ENCODE measurements at regions not wholly inside any gene's neighbourhood (a gene's known extent, or its start where the extent isn't known, plus 50 kb on each side); places are given as distances from the start of the nearest gene placed in this dataset.

DNA sequence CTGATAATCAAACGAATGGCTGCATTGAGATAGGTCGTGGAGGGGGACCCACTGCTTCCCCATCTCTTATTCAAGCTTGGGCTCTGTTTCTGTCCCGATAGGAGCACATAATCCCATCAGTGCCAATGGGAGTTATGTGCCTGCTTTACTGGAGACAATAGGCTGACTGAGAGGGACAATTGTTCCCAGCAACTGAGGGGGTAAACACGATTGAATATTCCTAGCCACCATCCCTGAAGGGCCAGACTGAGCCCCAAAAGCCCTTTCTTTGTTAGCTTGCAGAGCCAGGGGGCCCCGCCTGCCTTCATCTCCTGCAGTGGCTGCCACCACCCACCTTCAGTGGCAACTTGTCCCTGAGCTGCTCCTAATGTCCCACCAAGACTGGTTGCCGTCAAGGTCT is 172.8 kb upstream of the NAV2 start:
- H3K4me3 ChIP-seq (ENCODE audit: low read depth, poor library complexity, severe bottlenecking), result no peak overlapping the region
- DNase-seq (ENCODE audit: low spot score in 2 of 2), result no peak
- WGBS, 2 donors, result 82 to 83% methylated on average over 6 of the region's 6 CpGs
- intact Hi-C loops (cut with DNase I; ENCODE audit: low total_unique reads), result no loop called here
- no peak for TF ChIP-seq POLR2A (IDR thresholded peaks at IDR 0.05)
- TF ChIP-seq, protein P1, sequence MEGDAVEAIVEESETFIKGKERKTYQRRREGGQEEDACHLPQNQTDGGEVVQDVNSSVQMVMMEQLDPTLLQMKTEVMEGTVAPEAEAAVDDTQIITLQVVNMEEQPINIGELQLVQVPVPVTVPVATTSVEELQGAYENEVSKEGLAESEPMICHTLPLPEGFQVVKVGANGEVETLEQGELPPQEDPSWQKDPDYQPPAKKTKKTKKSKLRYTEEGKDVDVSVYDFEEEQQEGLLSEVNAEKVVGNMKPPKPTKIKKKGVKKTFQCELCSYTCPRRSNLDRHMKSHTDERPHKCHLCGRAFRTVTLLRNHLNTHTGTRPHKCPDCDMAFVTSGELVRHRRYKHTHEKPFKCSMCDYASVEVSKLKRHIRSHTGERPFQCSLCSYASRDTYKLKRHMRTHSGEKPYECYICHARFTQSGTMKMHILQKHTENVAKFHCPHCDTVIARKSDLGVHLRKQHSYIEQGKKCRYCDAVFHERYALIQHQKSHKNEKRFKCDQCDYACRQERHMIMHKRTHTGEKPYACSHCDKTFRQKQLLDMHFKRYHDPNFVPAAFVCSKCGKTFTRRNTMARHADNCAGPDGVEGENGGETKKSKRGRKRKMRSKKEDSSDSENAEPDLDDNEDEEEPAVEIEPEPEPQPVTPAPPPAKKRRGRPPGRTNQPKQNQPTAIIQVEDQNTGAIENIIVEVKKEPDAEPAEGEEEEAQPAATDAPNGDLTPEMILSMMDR (IDR thresholded peaks at IDR 0.05), result no peak

DNA sequence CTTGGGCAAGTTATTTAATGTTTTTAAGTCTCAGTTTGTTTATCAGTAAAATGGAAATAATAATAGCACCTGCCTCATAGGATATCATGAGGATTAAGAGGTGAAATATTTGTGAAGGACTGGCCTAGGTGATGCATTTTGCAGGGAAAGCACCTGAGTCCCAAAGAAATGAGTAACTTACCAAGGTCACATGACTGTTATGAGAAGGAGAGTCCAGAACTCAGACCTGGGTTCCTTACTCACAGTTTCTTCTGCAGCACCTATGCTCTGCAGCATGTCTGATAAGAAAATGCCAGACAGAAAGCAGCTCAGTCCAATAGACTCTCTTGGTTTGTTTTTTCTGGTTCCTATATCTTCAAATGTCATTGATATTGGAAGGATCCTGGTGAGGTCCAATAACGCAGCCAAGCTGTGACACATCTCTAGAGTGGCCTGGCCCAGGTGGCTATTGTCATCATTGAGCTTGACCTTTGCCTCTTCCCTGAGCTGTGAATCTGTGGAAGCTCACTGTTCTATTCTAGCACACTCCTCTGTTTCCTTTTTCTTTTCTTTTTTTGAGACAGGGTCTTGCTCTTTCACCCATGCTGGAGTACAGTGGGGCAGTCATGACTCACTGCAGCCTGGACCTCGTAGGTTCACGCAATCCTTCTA is 174.7 kb upstream of the NAV2 start:
- intact Hi-C loops (cut with DNase I; ENCODE audit: low total_unique reads), result no loop called here
- no peak overlapping the region for H3K4me3 ChIP-seq (ENCODE audit: low read depth, poor library complexity, severe bottlenecking)
- WGBS, 2 donors, result 88 to 97% methylated on average over 3 of the region's 3 CpGs
- DNase-seq (ENCODE audit: low spot score in 2 of 2), result no peak
- TF ChIP-seq POLR2A (IDR thresholded peaks at IDR 0.05), result no peak
- TF ChIP-seq, protein P1 (IDR thresholded peaks at IDR 0.05), result no peak

- intact Hi-C loops (cut with DNase I; ENCODE audit: low total_unique reads), result no loop called here
- DNase-seq (ENCODE audit: low spot score in 2 of 2), result no peak
- no peak for TF ChIP-seq POLR2A (IDR thresholded peaks at IDR 0.05)
- TF ChIP-seq, protein P1 (IDR thresholded peaks at IDR 0.05), result no peak
- WGBS, 2 donors, result 58 to 60% methylated on average over 4 of the region's 4 CpGs
- H3K4me3 ChIP-seq (ENCODE audit: low read depth, poor library complexity, severe bottlenecking), result no peak overlapping the region
These were observed 176.5 kb upstream of the NAV2 start for GRCh38 chr11:19536131-19536530.

DNA sequence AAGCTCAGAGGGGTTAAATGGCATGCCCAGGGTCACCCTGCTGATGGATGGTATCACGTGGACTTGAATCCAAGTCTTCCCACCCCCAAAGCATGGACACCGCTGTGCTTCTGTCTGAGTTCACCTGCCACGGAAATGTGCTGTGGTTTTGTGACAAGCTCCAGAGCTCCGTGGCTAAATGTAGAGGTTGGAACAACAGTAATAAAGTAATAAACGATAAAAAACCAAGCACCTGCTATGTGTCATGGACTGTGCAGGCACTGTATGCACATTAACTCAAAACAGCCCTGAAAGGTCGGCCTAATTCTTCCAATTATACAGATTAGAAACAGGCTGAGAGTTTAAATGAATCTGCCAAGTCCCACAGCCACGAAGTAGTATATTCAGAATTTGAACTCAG is 182.1 kb upstream of the NAV2 start:
- intact Hi-C loops (cut with DNase I; ENCODE audit: low total_unique reads), result no loop called here
- TF ChIP-seq, protein P1 (IDR thresholded peaks at IDR 0.05), result no peak
- no peak for TF ChIP-seq POLR2A (IDR thresholded peaks at IDR 0.05)
- WGBS, 2 donors, result 73 to 74% methylated on average over 7 of the region's 7 CpGs
- H3K4me3 ChIP-seq (ENCODE audit: low read depth, poor library complexity, severe bottlenecking), result no peak overlapping the region
- no peak for DNase-seq (ENCODE audit: low spot score in 2 of 2)

GRCh38 chr11:19526119-19526518 is 186.5 kb upstream of the NAV2 start:
- no peak overlapping the region for H3K4me3 ChIP-seq (ENCODE audit: low read depth, poor library complexity, severe bottlenecking)
- intact Hi-C loops (cut with DNase I; ENCODE audit: low total_unique reads), result no loop called here
- TF ChIP-seq POLR2A (IDR thresholded peaks at IDR 0.05), result no peak
- TF ChIP-seq, protein P1 (IDR thresholded peaks at IDR 0.05), result no peak
- WGBS, 2 donors, result 91 to 93% methylated on average over 2 of the region's 2 CpGs
- DNase-seq (ENCODE audit: low spot score in 2 of 2), result no peak

GRCh38 chr11:19525714-19526113 is 186.9 kb upstream of the NAV2 start:
- DNase-seq (ENCODE audit: low spot score in 2 of 2), result no peak
- TF ChIP-seq, protein P1 (IDR thresholded peaks at IDR 0.05), result no peak
- no peak for TF ChIP-seq POLR2A (IDR thresholded peaks at IDR 0.05)
- H3K4me3 ChIP-seq (ENCODE audit: low read depth, poor library complexity, severe bottlenecking), result no peak overlapping the region
- intact Hi-C loops (cut with DNase I; ENCODE audit: low total_unique reads), result no loop called here
- WGBS, 2 donors, result 82 to 85% methylated on average over 5 of the region's 5 CpGs
